Heart left ventricle (tissue), 13 donors: ENCODE measurements at regions not wholly inside any gene's neighbourhood (a gene's known extent, or its start where the extent isn't known, plus 50 kb on each side); places are given as distances from the start of the nearest gene placed in this dataset.

ENCODE experiments used
- CTCF ChIP-seq, 12 donors: fragments of 200-600 bp; sonication (generic) in 4 of 12; IDR thresholded peaks; one replicate each; pipeline versions ENCODE4 v1.5.0 to v1.8.0; 2018 to 2022; ENCODE audit warnings: antibody characterized with exemption in 12 of 12, mild to moderate bottlenecking in 5 of 12
- POLR2A ChIP-seq, 2 donors: fragments of 450-650 bp; IDR thresholded peaks; one replicate each; pipeline ENCODE4 v1.6.1; 2017; ENCODE audit warnings: antibody characterized with exemption in 2 of 2, mild to moderate bottlenecking in 2 of 2, moderate library complexity in 2 of 2
- donor health status: ischemic (EF 13 %, LVEDD 7.1; RV severe dilation, severe dysfunction).
- donor health status: DM: no; HTN: yes; CAD: no.
- donor health status: DM: no; HTN: no; CAD: no.
- donor health status: ischemic (EF 25% LVEDD 6.9; RV normal size, moderate dysfunction).
- donor health status: ischemic (EF 25% LVEDD 5.7; RV mildly dilated, moderate dysfunction).
- donor health status: ischemic (EF 35%, LVEDD 5.7; RV mildly dilated, moderate dysfunction).
- donor health status: nonischemic (EF 11% LVEDD 7.7; RV severe dilation, severe dysfunction).
- donor health status: DM: yes; HTN: yes; CAD: no.
- donor health status: PGD.
- donor health status: ischemic (EF 29% LVEDD 5.4; RV normal size, mild dysfunction).
- donor health status: nonischemic (EF 23%, LVEDD 6.1; RV moderate dilation, normal function).

- no peak for TF ChIP-seq CTCF (IDR thresholded peaks at IDR 0.05)
- no peak for TF ChIP-seq POLR2A (IDR thresholded peaks at IDR 0.05)
Observed at GRCh38 chr7:9516662-9517061, 1083.3 kb downstream of the NXPH1 start.
